Astrocyte of the cerebellum (primary cell): ENCODE measurements at regions not wholly inside any gene's neighbourhood (a gene's known extent, or its start where the extent isn't known, plus 50 kb on each side); places are given as distances from the start of the nearest gene placed in this dataset.

Source experiments
- DNase-seq: peaks from one replicate; pipeline ENCODE4 v3.0.0-alpha.2; 2011; ENCODE audit warnings: low read depth
- H3K4me3 ChIP-seq: 2 replicates; pipeline ENCODE4 v1.5.1; 2011; ENCODE audit warnings: mild to moderate bottlenecking, low read depth, low read length, moderate library complexity
- CTCF ChIP-seq: IDR thresholded peaks from 2 replicates; pipeline ENCODE4 v1.5.1; 2012; ENCODE audit warnings: low read length, low read depth, moderate library complexity, mild to moderate bottlenecking; ENCODE audit errors: missing control alignments
- in situ Hi-C: cut with HindIII; loops from 2 replicates; pipeline ENCODE4 v1.10.0; 2017; ENCODE audit warnings: low sequenced_read_pairs

DNA sequence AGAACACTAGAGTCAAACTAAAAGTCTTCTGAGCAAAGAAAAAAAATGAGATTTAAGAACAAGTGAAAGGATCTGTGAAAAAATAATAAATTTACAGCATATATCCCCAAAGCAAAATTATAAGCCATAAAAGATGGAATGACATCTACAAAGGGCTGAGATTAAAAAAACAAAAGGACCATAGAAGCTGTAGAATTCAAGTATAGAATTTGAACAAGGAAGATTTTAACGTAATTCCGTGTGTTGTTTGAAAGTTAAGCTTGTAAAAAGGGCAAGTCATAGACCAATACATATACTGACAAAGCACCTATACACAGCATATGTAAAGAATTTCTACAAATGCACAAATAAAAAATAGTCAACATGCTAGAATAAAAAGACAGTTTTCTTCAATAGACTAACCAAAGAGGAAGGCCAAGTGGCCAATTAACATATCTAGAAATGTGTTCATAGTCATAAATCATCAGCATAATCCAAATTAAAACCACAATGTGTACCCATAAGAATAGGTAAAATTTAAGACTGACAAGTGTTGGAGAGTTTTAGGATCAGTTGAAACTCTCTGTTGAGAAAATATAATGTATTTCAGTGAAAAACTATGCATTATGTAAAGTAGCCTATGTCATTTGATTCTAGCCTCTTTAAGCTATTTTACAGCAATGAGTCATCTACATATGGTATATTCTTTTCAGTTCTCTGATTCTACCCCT is 674.9 kb downstream of the OLFM4 start:
- DNase-seq, result no peak
- in situ Hi-C loops, result no loop called here

DNA sequence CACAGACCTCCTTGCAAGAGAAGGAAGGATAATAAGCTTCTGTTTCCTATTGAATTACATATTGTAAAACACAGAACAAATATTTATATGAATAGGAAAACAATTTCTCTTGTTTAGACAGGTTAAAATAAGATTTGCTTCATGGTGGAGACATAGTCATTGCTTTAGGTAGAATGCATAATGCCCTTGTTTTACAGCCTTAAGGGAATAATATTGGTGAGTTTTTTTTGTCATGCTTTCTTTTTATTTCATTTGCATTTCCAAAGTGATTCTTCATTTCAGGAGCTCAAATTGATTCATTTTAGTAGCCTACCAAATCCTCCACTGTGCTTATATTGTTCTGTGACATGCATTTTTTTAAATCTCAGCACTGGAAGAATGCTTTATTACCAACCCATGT is 690.7 kb downstream of the OLFM4 start:
- no peak for DNase-seq
- no peak for TF ChIP-seq CTCF
- H3K4me3 ChIP-seq, result no peak overlapping the region
- in situ Hi-C loops, result no loop called here

More for the DNA sequence above, 674.9 kb downstream of the OLFM4 start:
- TF ChIP-seq CTCF, result no peak
- H3K4me3 ChIP-seq, result no peak overlapping the region

GRCh38 chr13:53732664-53733063 is 704.1 kb downstream of the OLFM4 start:
- no peak for DNase-seq
- TF ChIP-seq CTCF, result no peak
- in situ Hi-C loops, result no loop called here
- H3K4me3 ChIP-seq, result no peak overlapping the region

DNA sequence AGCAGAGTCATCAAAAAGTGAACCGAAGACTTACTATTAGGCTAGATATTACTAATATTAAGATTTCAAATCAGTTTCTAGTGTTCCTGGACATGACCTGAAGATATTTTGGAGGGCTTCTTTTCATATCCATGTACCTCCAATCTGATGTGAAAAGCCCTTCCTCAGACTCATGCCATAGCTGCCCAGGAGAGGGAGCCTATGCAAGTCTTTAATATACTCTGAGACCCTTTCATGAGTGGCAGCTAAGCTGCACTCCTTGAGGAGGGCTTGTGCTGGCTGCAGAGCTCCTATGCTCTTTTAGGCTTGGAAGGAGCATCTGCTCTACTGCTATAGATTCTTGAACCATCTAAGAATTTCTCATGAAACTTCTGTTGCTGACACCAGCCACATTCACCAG is 715.3 kb downstream of the OLFM4 start:
- in situ Hi-C loops, result no loop called here
- no peak overlapping the region for H3K4me3 ChIP-seq
- no peak for TF ChIP-seq CTCF
- DNase-seq, result no peak

- H3K4me3 ChIP-seq, result no peak overlapping the region
- TF ChIP-seq CTCF, result no peak
- no peak for DNase-seq
- in situ Hi-C loops, result no loop called here
Observed at GRCh38 chr13:53747825-53748224, 719.2 kb downstream of the OLFM4 start.

DNA sequence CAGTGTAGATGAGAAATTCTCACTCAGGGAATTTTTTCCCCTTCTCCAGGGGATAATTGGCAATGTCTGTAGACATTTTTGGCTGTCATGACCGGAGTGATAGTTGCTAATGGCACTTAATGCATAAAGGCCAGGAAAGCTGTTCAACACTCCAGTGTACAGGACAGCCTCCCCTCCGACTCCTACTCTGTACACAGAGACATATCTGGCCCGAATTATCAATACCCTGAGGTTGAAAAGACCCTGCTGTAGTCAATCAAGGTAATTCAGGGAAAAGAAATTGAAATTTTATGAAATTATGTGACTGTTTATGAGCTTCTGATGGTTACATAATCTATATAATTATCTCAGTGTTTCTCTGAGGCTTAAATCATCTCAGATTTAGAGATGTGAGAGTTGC is 720.7 kb downstream of the OLFM4 start:
- in situ Hi-C loops, result no loop called here
- no peak for TF ChIP-seq CTCF
- DNase-seq, result no peak
- no peak overlapping the region for H3K4me3 ChIP-seq
